GM04504 (cell line): ENCODE measurements at regions not wholly inside any gene's neighbourhood (a gene's known extent, or its start where the extent isn't known, plus 50 kb on each side); places are given as distances from the start of the nearest gene placed in this dataset.
"Not testable (repeated sequence)": the region's sequence is repeated elsewhere in the genome, so short reads cannot be mapped to it uniquely, and the experiment has no call there.

Experiments
- DNase-seq: peaks from one replicate; pipeline ENCODE4 v3.0.0-alpha.2; 2012; ENCODE audit warnings: low read depth

GRCh38 chr16:56013962-56014552, 138.9 kb upstream of the CES5A start:
- no peak for DNase-seq

GRCh38 chr16:56012482-56012811, 137.3 kb upstream of the CES5A start:
- DNase-seq: no peak

GRCh38 chr16:56011808-56012481, 136.8 kb upstream of the CES5A start:
- no peak for DNase-seq

GRCh38 chr16:56005958-56006357, 130.8 kb upstream of the CES5A start:
- DNase-seq: no peak

- DNase-seq: no peak
These were observed 124.5 kb upstream of the CES5A start for GRCh38 chr16:55999683-56000082.

GRCh38 chr16:55993088-55993487, 117.9 kb upstream of the CES5A start:
- no peak for DNase-seq

- DNase-seq: no peak
These were observed 117.4 kb upstream of the CES5A start for GRCh38 chr16:55992551-55992950.

GRCh38 chr16:55991843-55992242, 116.7 kb upstream of the CES5A start:
- DNase-seq: no peak

DNA sequence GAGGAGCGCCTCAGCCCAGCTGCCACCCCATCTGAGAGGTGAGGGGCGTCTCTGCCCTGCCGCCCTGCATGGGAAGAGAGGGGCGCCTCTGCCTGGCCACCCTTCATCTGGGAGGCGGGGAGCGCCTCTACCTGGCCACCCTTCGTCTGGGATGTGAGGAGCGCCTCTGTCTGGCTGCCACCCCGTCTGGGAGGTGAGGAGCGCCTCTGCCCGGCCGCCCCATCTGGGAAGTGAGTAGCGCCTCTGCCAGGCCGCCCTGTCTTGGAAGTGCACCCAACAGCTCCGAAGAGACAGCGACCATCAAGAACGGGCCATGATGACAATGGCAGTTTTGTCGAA, 114.4 kb upstream of the CES5A start:
- no peak for DNase-seq

- not testable (repeated sequence) for DNase-seq
These were observed 113.8 kb upstream of the CES5A start for GRCh38 chr16:55988850-55989568.

DNA sequence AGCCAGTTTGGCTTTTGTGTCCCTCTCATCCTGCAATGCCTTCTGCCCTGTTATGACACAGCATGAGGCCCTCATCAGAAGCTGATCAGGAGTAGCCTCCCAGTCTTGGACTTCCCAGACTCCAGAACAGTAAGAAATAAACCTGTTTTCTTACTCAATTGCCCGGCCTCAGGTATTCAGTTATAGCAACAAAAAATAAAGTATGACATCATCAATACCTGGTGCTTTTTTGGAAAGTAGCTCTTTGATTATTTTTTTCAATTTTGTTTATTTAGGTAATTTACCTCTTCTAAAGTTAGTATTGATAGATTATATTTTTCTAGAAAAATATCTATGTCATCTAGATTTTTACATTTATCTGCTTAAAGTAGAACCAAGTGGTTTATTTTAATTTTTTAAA, 112.8 kb upstream of the CES5A start:
- DNase-seq: no peak

- DNase-seq: no peak
These were observed 107.4 kb upstream of the CES5A start for GRCh38 chr16:55982597-55982996.

DNA sequence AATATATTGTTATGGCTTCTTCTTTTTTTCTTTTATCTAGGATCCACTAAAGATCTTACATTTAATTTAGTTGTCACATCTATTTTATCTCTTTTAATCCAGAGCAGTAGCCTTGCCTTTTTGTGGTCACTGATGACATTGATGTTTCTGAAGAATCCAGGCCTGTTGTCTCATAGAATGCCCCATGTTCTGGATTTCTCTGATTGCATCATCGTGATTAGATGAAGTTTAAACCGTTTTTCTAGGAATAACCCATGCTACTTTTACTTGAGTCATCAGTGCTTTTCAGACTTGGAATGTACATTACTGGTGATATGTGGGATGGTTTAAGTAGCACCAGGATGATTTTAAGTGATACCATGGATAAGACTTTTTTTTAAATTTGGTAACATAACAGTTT, 106.4 kb upstream of the CES5A start:
- DNase-seq: no peak

DNA sequence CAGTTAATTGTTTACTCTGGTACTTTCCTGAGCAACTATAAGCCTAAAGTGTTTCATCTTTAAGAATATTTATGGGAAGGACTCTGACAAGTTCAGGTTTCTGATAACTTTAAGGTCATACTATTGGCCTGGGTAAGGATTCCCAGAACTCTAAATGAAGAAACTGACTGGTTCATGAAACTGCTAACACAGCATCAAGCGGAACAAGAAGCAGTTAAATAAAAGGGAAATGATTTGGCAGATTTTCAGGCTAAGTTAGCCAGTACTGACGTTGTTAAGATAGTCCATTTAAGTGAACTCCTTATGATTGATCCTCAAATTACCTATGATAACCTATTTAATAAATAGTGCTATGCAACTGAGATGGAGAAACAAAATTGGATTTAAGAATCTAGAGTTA, 101.6 kb upstream of the CES5A start:
- DNase-seq: no peak

DNA sequence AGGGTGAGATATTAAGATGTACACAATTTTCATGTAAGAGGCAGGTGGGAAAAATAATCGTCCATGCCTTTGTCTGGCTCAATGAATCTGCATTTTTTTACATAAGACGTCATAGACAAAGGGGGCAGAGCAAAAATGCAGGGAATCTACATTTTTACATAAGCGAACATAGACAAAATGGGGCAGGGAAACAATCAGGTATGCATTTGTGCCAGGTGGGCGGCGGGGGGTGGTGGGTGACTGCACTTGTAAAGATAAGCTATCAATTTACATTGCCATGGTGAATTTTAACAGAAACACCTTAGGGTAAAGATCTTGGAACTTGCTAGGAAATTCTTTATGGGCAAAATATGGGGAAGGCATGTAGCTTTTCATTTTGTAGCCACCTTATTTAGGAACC, 96.3 kb upstream of the CES5A start:
- DNase-seq: no peak

- DNase-seq: no peak
These were observed 93.0 kb upstream of the CES5A start for GRCh38 chr16:55968221-55968620.

DNA sequence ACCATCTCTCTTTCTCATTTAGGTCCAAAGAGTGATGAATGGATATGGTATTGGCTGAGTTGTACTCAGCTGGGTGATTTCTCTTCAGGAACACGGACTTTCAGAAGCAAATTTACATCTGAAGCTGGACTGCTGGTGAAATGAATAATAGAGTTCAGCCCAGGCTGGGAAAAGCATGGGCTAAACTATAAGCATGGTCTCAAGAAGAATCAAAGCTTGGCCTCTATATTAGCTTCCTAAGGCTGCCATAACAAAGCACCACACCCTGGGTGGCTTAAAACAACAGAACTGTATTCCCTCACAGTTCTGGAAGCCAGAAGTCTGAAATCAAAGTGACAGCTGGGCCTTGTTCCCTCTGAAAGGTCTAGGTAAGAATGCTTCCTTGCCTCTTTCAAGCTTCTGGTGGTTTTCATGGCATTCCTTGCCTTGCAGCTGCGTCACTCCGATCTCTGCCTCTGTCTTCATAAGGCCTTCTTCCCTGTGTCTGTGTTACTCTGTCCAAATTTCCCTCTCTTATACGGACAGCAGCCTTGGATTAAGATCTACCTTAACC, 89.8 kb upstream of the CES5A start:
- DNase-seq: no peak

- DNase-seq: no peak
These were observed 80.7 kb upstream of the CES5A start for GRCh38 chr16:55955845-55956244.

DNA sequence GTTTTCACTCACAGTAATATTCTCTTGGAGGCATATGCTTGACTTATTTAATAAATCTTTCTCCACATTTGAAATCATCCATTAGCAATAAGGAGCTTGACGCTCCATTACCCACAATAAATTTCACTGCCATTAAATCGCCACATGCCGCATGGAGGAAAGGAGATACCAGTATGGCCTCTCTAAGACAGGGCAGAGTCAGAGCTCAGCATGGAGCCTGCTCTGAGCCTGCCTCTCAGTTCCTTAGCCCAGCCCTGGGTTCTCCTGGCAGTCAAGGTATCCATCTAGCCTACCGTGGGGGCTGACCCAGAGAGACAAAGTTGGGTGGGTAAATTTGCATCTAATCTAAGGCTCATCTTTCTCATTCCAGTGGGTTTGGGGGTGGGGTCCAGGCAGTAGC, 80.3 kb upstream of the CES5A start:
- DNase-seq: no peak

GRCh38 chr16:55954906-55955305, 79.7 kb upstream of the CES5A start:
- DNase-seq: no peak

GRCh38 chr16:55949518-55949917, 74.3 kb upstream of the CES5A start:
- DNase-seq: no peak

DNA sequence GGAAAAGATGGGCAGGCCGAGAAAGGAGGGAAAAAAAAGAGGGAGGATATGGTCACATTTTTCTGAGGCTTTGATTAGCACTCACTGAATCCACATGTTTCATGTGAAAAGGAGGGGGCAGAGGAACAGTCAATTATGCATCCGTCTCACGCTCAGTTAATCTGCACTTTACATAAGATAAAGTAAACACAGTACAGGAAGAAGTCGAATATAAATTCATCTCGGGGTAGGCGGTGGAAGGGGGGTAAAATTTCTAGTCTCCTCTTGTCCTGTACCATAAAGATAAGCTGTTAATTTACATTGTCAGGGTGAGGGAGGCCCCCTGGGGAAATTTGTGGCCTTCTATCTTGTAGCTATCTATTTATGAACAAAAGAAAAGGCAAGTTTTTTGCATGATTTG, 73.1 kb upstream of the CES5A start:
- no peak for DNase-seq

DNA sequence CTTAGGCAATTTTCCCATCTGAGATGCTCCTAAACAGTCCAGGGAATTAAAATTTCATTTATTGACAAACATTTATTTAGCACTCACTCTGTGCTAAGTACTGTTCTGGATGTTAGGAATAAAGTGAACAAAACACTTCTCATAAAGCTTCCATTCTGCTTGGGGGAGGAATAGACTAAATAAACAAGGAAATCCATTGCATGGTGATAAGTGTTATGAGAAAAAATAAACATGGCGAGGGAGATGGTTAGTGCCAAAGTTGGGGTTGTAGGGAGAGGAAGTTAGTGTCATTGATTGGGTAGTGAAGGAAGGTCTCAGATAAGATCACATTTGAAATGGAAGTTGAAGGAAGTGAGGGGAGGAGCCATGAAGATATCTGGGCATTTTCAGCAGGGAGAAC, 72.2 kb upstream of the CES5A start:
- no peak for DNase-seq

DNA sequence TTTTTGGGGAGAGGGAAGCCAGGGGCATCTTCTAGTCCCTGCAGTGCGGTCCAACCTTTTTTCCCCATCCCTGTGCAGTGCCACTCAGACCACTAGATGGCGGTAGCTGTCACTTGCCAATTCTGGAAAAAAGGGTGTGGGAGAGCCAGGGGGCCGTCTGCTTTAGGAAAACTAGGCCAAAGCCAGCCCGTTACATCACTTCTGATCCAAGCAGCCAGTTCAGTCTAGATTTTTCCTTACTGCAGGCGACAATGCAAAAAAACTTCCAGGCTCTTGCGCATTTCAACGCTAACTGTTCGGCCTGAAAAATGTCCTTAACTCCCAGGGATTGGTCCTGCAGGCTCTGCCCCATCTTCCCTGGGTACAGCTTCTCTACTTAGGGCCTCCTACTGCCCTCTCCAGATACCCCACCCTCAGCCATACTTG, 69.2 kb upstream of the CES5A start:
- DNase-seq: peak; percentile 24
